GM21529 (cell line): ENCODE measurements at regions not wholly inside any gene's neighbourhood (a gene's known extent, or its start where the extent isn't known, plus 50 kb on each side); places are given as distances from the start of the nearest gene placed in this dataset.

Source experiments
- ATAC-seq: cut with Tn5 transposase; IDR thresholded peaks from one replicate; pipeline ENCODE4 v1.9.1; 2021; ENCODE audit not compliant: unreplicated experiment

DNA sequence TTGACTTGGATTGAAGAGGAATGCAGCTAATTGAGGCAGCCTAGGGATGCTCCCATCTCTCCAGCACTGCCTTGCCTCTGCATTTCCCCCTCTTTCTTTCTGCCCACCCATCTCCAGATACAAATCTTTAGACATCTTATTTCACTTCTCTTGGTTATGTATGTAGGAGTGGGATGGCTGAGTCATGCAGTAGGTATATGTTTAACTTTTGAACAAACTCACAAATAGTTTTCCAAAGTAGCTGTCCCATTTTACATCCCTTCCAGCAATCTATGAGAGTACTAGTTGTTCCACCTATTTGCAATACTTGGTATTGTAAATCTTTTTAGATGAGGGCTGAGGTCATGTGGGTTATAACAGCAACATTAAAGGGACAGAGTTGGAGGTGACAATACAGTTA lies 329.9 kb downstream of the DYSF start:
- ATAC-seq = no peak

GRCh38 chr2:71782323-71782722 lies 329.0 kb downstream of the DYSF start:
- no peak for ATAC-seq

- no peak for ATAC-seq
These were observed 328.4 kb downstream of the DYSF start for GRCh38 chr2:71781695-71782228.

DNA sequence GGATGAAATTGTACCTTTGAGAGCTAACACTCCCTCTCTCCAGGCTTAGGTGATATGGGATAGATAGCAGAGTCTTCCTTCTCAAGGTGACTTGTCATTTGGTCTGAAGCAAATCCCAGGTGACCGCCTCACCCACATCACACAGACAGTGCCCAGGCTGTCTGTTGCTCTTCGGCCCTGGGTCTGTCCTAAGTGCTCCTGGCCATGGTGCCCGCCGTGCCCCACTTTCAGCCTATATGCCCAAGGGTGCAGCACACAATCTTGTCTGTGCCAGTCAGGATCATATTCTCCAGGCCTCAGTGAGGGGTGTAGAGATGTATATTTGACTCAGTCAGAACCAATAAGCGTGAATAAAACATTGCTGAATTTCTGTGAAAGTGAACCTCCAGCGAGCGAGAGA lies 326.8 kb downstream of the DYSF start:
- ATAC-seq = no peak

DNA sequence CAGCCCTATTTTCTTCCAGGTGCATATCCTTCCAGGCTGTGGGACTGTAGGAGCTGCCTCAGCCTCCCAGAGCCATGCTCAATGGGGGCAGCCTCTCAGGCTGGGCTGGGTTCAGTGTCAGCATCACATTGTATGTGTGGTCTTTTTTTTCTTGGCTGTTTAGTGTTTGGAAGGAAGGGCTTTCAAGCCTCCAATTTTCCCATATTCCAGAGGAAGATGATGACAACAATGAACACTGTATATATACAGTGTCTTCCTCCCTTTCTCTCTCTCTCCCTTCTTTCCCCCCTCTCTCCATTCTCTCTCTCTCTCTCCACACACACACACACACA lies 326.4 kb downstream of the DYSF start:
- no peak for ATAC-seq

- ATAC-seq = no peak
These were observed 325.8 kb downstream of the DYSF start for GRCh38 chr2:71778936-71779773.

GRCh38 chr2:71778514-71778913 lies 325.2 kb downstream of the DYSF start:
- ATAC-seq = no peak

DNA sequence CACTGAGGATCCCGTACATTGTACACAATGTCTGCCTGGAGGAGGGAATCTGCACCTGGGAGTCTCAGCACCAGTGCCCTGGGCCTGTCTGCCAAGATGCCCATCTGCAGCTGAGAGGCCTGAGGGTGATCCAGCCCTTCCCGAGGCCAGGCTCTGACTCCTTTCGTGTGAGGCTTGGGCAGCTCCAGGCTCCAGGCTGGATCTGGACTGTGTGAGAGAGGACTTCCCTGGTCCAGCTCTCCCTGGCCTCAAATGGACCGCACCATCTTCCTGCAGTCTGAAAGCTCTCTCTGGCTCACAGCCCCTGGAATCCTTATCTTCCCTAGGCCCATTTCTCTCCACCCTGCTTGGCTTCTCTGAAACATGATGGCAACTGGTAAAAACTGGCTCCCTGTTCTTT lies 324.6 kb downstream of the DYSF start:
- ATAC-seq = no peak

GRCh38 chr2:71776227-71776626 lies 322.9 kb downstream of the DYSF start:
- no peak for ATAC-seq

DNA sequence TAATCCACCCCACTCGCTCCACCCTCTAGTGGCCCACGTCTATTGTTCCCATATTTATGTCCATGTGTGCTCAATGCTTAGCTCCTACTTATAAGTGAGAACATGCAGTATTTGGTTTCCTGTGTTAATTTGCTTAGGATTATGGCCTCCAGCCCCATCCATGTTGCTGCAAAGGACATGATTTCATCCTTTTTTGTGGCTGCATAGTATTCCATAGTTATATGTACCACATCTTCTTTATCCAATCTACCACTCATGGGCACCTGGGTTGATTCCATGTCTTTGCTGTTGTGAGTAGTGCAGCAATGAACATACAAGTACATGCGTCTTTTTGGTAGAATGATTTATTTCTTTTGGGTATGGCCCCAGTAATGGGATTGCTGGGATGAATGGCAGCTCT lies 319.9 kb downstream of the DYSF start:
- ATAC-seq = no peak

DNA sequence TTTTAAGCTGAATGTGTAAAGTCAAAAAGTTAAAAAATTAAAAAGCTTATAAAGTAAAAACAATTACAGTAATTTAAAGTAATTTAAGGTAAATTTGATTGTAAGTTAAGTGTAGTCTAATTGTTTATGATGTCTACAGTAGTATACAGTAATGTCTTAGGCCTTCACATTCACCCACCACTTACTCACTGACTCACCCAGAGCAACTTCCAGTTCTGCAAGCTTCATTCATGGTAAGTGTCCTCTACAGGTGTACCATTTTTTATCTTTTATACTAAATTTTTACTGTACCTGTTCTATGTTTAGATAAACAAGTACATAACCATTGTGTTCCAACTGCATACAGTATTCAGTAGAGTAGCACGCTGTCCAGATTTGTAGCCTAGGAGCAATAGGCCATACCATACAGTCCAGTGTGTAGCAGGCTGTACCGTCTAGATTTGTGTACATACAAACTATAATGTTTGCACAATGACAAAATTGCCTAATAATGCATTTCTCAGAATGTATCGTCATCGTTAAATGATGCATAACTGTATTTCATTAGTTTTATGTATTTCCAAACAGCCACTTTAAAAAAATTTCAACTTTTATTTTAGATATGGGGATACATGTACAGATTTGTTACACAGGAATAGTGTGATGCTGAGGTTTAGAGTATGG lies 319.3 kb downstream of the DYSF start:
- ATAC-seq = no peak

- ATAC-seq = no peak
These were observed 314.3 kb downstream of the DYSF start for GRCh38 chr2:71767663-71768062.

DNA sequence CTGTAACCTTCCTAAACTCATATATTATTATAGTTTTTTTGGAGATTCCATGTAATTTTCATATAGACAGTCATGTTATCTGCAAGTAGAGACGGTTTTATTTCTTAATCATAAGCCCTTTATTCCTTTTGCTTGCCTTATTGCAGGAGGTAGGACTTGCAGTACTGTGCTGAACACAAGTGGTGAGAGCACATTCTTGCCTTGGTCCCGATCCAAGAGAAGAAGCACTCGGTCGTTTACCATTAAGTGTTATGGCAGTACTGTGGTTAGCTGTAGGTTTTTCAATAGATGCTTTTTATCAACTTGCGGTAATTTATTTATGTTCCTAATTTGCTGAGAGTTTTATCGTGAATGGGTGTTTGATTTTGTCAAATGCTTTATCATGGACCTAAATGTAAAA lies 305.7 kb downstream of the DYSF start:
- ATAC-seq = no peak

GRCh38 chr2:71757351-71757750 lies 304.0 kb downstream of the DYSF start:
- ATAC-seq = no peak

GRCh38 chr2:71756280-71756906 lies 303.0 kb downstream of the DYSF start:
- ATAC-seq = no peak

GRCh38 chr2:71751590-71751989 lies 298.2 kb downstream of the DYSF start:
- ATAC-seq = no peak

DNA sequence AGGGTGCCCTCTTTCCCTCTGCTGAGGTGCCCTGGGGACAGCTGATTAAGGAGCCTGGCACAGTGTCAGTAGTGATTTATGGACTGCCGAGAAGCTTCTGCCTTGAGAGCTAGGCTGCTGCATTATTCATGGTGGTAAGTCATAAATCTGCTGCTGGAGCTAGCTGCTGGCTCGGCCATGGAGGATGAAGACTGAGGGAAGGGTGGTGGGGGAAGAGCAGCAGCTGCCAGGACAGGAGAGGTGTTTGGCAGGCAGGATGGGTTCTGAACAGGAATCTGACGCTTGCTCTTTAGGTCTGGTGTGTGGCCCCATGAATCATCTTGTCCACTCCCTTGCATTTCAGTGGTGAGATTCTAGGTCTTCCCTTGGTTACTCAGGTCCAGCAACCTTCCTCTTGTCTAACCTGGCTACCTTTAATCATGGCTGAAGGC lies 296.3 kb downstream of the DYSF start:
- ATAC-seq = no peak

- ATAC-seq = no peak
These were observed 294.9 kb downstream of the DYSF start for GRCh38 chr2:71748227-71748626.

DNA sequence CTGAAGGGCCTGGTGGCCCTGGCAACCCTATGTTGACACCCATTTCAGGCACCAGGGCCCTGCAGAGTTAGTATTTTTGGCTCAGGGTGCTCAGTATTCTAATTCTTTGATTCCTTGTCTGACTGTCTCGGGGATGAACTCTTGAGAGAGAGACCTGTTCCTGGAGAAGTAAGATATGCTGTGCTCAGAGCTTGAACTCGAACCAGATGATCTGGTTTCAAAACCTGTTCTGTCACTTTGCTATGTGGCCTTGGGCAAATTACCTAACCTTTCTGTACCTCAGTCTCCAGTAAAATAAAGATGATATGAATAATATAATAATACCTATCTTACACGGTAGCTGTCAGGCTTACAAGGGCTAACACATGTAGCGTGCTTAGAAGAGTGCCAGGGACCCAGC lies 294.2 kb downstream of the DYSF start:
- no peak for ATAC-seq

DNA sequence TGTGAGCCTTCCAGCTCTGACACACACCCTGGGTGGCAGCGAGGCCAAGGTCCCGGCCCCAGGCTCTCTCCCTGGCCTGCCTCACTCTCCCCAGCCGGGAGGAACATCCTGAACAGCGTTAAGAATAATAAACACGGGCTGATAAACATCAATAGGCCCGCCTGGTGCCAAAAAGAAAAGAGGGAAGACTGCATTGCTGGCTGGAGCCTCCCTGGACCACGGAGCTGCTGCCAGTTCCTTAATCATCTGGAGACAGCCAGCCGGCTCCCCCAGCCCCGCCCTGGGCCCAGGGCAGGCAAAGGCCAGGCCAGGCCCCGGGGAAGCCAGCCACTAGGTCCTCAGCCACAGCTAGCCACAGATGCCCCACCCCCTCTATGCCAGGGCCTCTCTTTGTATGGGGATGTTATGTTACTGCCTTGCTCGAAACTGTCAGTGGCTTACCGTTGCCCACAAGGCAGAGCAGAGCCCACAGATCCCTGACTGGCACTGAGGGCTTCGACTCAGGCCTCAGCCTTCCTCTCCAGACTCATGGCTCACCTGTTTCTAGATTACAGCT lies 293.7 kb downstream of the DYSF start:
- ATAC-seq = no peak

GRCh38 chr2:71744781-71745180 lies 291.4 kb downstream of the DYSF start:
- ATAC-seq = no peak
